Lower leg skin (tissue), 4 donors: ENCODE measurements at regions not wholly inside any gene's neighbourhood (a gene's known extent, or its start where the extent isn't known, plus 50 kb on each side); places are given as distances from the start of the nearest gene placed in this dataset.

Source experiments
- DNase-seq, 2 donors: peaks; one replicate each; pipeline ENCODE4 v3.0.0-alpha.2; 2019; ENCODE audit warnings: low spot score in 2 of 2
- H3K4me3 ChIP-seq: fragments of 200-600 bp; sonication (generic); 2 replicates; pipeline ENCODE4 v1.5.1; 2017; ENCODE audit warnings: mild to moderate bottlenecking, low read depth; ENCODE audit not compliant: poor library complexity, severe bottlenecking
- CTCF ChIP-seq, 3 donors: fragments of 450-650 bp; IDR thresholded peaks; one replicate each; pipeline ENCODE4 v1.5.1; 2016; ENCODE audit warnings: antibody characterized with exemption in 3 of 3, mild to moderate bottlenecking in 3 of 3, moderate library complexity in 2 of 3
- POLR2A ChIP-seq, 2 donors: fragments of 450-650 bp; IDR thresholded peaks; one replicate each; pipeline ENCODE4 v1.6.1; 2016 to 2017; ENCODE audit warnings: antibody characterized with exemption in 2 of 2, mild to moderate bottlenecking in 1 of 2, moderate library complexity in 1 of 2
- WGBS, 2 donors: methylation state at CpG; one replicate each; pipeline ENCODE4 v1.1.5; 2018; 5-methylcytosine and 5-hydroxymethylcytosine counted together
- intact Hi-C: fragments of 100-400 bp; cut with DNase I; formaldehyde crosslinking; loops from one replicate; pipeline ENCODE4 v1.15.0; 2023; ENCODE audit warnings: low total_unique reads

- WGBS, 2 donors = 68 to 72% methylated on average over 1 of the region's 1 CpG
- TF ChIP-seq POLR2A (IDR thresholded peaks at IDR 0.05) = no peak
- DNase-seq = no peak
- no peak overlapping the region for H3K4me3 ChIP-seq
- intact Hi-C loops = no loop called here
Measured at GRCh38 chr3:147958754-147959153, 549.6 kb downstream of the ZIC1 start.

- no peak for DNase-seq
- no peak overlapping the region for H3K4me3 ChIP-seq
- WGBS, 2 donors = 76 to 84% methylated on average over 6 of the region's 6 CpGs
- TF ChIP-seq CTCF (IDR thresholded peaks at IDR 0.05) (no peak), POLR2A (IDR thresholded peaks at IDR 0.05) (no peak)
- intact Hi-C loops = no loop called here
Measured at GRCh38 chr3:147960786-147961185, 551.6 kb downstream of the ZIC1 start.

GRCh38 chr3:147962408-147963164, 553.4 kb downstream of the ZIC1 start:
- intact Hi-C loops = no loop called here
- no peak overlapping the region for H3K4me3 ChIP-seq
- WGBS, 2 donors = 75% methylated on average over 5 of the region's 5 CpGs
- DNase-seq = no peak
- TF ChIP-seq CTCF (IDR thresholded peaks at IDR 0.05) = no peak

- intact Hi-C loops = no loop called here
- DNase-seq = no peak
- 92 to 100% methylated on average over 1 of the region's 1 CpG for WGBS, 2 donors
- TF ChIP-seq CTCF (IDR thresholded peaks at IDR 0.05) = no peak
- TF ChIP-seq POLR2A (IDR thresholded peaks at IDR 0.05) = no peak
- H3K4me3 ChIP-seq = no peak overlapping the region
Measured at GRCh38 chr3:147963711-147964110, 554.5 kb downstream of the ZIC1 start.

GRCh38 chr3:147975165-147975564, 566.0 kb downstream of the ZIC1 start:
- no peak for DNase-seq
- WGBS, 2 donors = 83% methylated on average over 1 of the region's 1 CpG
- intact Hi-C loops = no loop called here
- no peak overlapping the region for H3K4me3 ChIP-seq
- TF ChIP-seq CTCF (IDR thresholded peaks at IDR 0.05) (no peak), POLR2A (IDR thresholded peaks at IDR 0.05) (no peak)

- DNase-seq = no peak
- intact Hi-C loops = no loop called here
- TF ChIP-seq POLR2A (IDR thresholded peaks at IDR 0.05) (no peak), CTCF (IDR thresholded peaks at IDR 0.05) (no peak)
- 91 to 92% methylated on average over 1 of the region's 1 CpG for WGBS, 2 donors
- H3K4me3 ChIP-seq = no peak overlapping the region
Measured at GRCh38 chr3:147977001-147977400, 567.8 kb downstream of the ZIC1 start.
